Stomach smooth muscle (tissue), 2 donors: ENCODE measurements at regions not wholly inside any gene's neighbourhood (a gene's known extent, or its start where the extent isn't known, plus 50 kb on each side); places are given as distances from the start of the nearest gene placed in this dataset.

Experiments
- H3K27ac ChIP-seq: one replicate; pipeline ENCODE4 v1.7.0; 2013; ENCODE audit warnings: mild to moderate bottlenecking, low read length, inconsistent platforms
- H3K27me3 ChIP-seq, 2 donors: one replicate each; pipeline ENCODE4 v1.7.0; 2013; ENCODE audit warnings: low read length in 2 of 2; ENCODE audit not compliant: insufficient read depth in 2 of 2, control insufficient read depth in 1 of 2
- H3K36me3 ChIP-seq, 2 donors: one replicate each; pipeline ENCODE4 v1.7.0; 2013; ENCODE audit warnings: low read length in 2 of 2; ENCODE audit not compliant: control insufficient read depth in 2 of 2, insufficient read depth in 2 of 2
- H3K4me1 ChIP-seq: one replicate; pipeline ENCODE4 v1.7.0; 2013; ENCODE audit warnings: low read length; ENCODE audit not compliant: control insufficient read depth, insufficient read depth
- H3K4me3 ChIP-seq, 2 donors: one replicate each; pipeline ENCODE4 v1.7.0; 2013; ENCODE audit warnings: low read length in 2 of 2
- H3K9ac ChIP-seq, 2 donors: one replicate each; pipeline ENCODE4 v1.7.0; 2013; ENCODE audit warnings: low read length in 2 of 2, mild to moderate bottlenecking in 1 of 2
- H3K9me3 ChIP-seq, 2 donors: one replicate each; pipeline ENCODE4 v1.7.0; 2013; ENCODE audit warnings: low read length in 2 of 2; ENCODE audit not compliant: control insufficient read depth in 2 of 2
- donor health status: healthy.
- donor health status: Pancreatic carcinoma.

GRCh38 chr5:156008844-156009243 is 318.1 kb upstream of the SGCD start:
- H3K4me3 ChIP-seq, result no peak overlapping the region
- no peaks in the 10 kb centered on the region for H3K27me3 ChIP-seq
- H3K36me3 ChIP-seq, result no peaks in the 10 kb centered on the region
- H3K9ac ChIP-seq, result no peak overlapping the region
- H3K4me1 ChIP-seq, result no peaks in the 10 kb centered on the region
- H3K27ac ChIP-seq, result no peak overlapping the region
- no peaks in the 10 kb centered on the region for H3K9me3 ChIP-seq

GRCh38 chr5:156009583-156009982 is 317.4 kb upstream of the SGCD start:
- Histone ChIP-seq H3K4me3 (no peak overlapping the region), H3K27ac (no peak overlapping the region), H3K27me3 (no peaks in the 10 kb centered on the region), H3K9me3 (no peaks in the 10 kb centered on the region), H3K4me1 (no peaks in the 10 kb centered on the region), H3K36me3 (no peaks in the 10 kb centered on the region), H3K9ac (no peak overlapping the region)

- Histone ChIP-seq H3K4me3 (no peak overlapping the region), H3K27me3 (no peaks in the 10 kb centered on the region), H3K9ac (no peak overlapping the region), H3K36me3 (no peaks in the 10 kb centered on the region), H3K27ac (no peak overlapping the region), H3K9me3 (no peaks in the 10 kb centered on the region), H3K4me1 (no peaks in the 10 kb centered on the region)
Observed at GRCh38 chr5:156015137-156015536, 311.8 kb upstream of the SGCD start.

- no peaks in the 10 kb centered on the region for H3K36me3 ChIP-seq
- no peak overlapping the region for H3K4me3 ChIP-seq
- H3K9me3 ChIP-seq, result no peaks in the 10 kb centered on the region
- no peaks in the 10 kb centered on the region for H3K27me3 ChIP-seq
- no peaks in the 10 kb centered on the region for H3K4me1 ChIP-seq
- no peak overlapping the region for H3K9ac ChIP-seq
- no peak overlapping the region for H3K27ac ChIP-seq
Observed at GRCh38 chr5:156019130-156019529, 307.8 kb upstream of the SGCD start.

- Histone ChIP-seq H3K27me3 (no peaks in the 10 kb centered on the region), H3K4me1 (no peaks in the 10 kb centered on the region), H3K36me3 (no peaks in the 10 kb centered on the region), H3K9me3 (no peaks in the 10 kb centered on the region), H3K9ac (no peak overlapping the region), H3K27ac (no peak overlapping the region), H3K4me3 (no peak overlapping the region)
Observed at GRCh38 chr5:156019571-156020180, 307.3 kb upstream of the SGCD start.

- no peaks in the 10 kb centered on the region for H3K36me3 ChIP-seq
- H3K9me3 ChIP-seq, result no peaks in the 10 kb centered on the region
- no peak overlapping the region for H3K27ac ChIP-seq
- no peak overlapping the region for H3K9ac ChIP-seq
- no peaks in the 10 kb centered on the region for H3K27me3 ChIP-seq
- no peak overlapping the region for H3K4me3 ChIP-seq
- no peaks in the 10 kb centered on the region for H3K4me1 ChIP-seq
Observed at GRCh38 chr5:156020647-156021046, 306.3 kb upstream of the SGCD start.

GRCh38 chr5:156021866-156022265 is 305.1 kb upstream of the SGCD start:
- H3K27me3 ChIP-seq, result no peaks in the 10 kb centered on the region
- H3K4me3 ChIP-seq, result no peak overlapping the region
- no peaks in the 10 kb centered on the region for H3K36me3 ChIP-seq
- H3K4me1 ChIP-seq, result no peaks in the 10 kb centered on the region
- H3K27ac ChIP-seq, result no peak overlapping the region
- no peak overlapping the region for H3K9ac ChIP-seq
- no peaks in the 10 kb centered on the region for H3K9me3 ChIP-seq

GRCh38 chr5:156025656-156026055 is 301.3 kb upstream of the SGCD start:
- no peaks in the 10 kb centered on the region for H3K9me3 ChIP-seq
- no peak overlapping the region for H3K27ac ChIP-seq
- H3K27me3 ChIP-seq, result no peaks in the 10 kb centered on the region
- no peak overlapping the region for H3K9ac ChIP-seq
- no peaks in the 10 kb centered on the region for H3K4me1 ChIP-seq
- no peak overlapping the region for H3K4me3 ChIP-seq
- H3K36me3 ChIP-seq, result no peaks in the 10 kb centered on the region

GRCh38 chr5:156031181-156031580 is 295.8 kb upstream of the SGCD start:
- no peaks in the 10 kb centered on the region for H3K36me3 ChIP-seq
- no peak overlapping the region for H3K9ac ChIP-seq
- no peaks in the 10 kb centered on the region for H3K4me1 ChIP-seq
- H3K27me3 ChIP-seq, result no peaks in the 10 kb centered on the region
- H3K9me3 ChIP-seq, result no peaks in the 10 kb centered on the region
- no peak overlapping the region for H3K4me3 ChIP-seq
- no peak overlapping the region for H3K27ac ChIP-seq

- Histone ChIP-seq H3K36me3 (no peaks in the 10 kb centered on the region), H3K4me1 (no peaks in the 10 kb centered on the region), H3K27me3 (no peaks in the 10 kb centered on the region), H3K9me3 (peaks cover 0 to 3% of the 10 kb centered on the region in 2 donors), H3K4me3 (no peak overlapping the region), H3K9ac (no peak overlapping the region), H3K27ac (no peak overlapping the region)
Observed at GRCh38 chr5:156036640-156037039, 290.3 kb upstream of the SGCD start.

- Histone ChIP-seq H3K27me3 (no peaks in the 10 kb centered on the region), H3K36me3 (no peaks in the 10 kb centered on the region), H3K9ac (no peak overlapping the region), H3K4me3 (no peak overlapping the region), H3K9me3 (peaks cover 0 to 3% of the 10 kb centered on the region in 2 donors), H3K4me1 (no peaks in the 10 kb centered on the region), H3K27ac (no peak overlapping the region)
Observed at GRCh38 chr5:156037151-156037909, 289.6 kb upstream of the SGCD start.
